ENCODE measurements at regions not wholly inside any gene's neighbourhood (a gene's known extent, or its start where the extent isn't known, plus 50 kb on each side); places are given as distances from the start of the nearest gene placed in this dataset.

DNA sequence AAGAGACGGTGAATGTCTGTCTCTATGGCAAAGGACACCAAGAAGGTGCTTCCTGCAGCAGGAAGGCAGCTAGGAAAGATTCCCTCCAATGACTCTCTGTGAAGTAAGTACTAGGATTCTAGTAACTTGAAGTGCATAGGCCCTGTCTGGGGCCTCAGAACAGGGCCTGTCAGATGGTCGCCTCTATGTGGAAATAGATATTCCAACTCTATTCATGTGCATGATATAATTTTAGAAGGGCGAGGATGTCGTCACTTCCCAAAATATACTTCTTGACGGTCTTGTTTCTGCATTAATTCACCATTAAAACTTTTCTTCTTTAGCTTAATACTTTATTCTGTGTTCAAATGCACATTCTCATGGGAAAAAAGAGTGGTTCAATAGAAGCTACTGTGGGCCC lies 167.0 kb downstream of the TLE3 start:
- DNase-seq, result no peak

DNA sequence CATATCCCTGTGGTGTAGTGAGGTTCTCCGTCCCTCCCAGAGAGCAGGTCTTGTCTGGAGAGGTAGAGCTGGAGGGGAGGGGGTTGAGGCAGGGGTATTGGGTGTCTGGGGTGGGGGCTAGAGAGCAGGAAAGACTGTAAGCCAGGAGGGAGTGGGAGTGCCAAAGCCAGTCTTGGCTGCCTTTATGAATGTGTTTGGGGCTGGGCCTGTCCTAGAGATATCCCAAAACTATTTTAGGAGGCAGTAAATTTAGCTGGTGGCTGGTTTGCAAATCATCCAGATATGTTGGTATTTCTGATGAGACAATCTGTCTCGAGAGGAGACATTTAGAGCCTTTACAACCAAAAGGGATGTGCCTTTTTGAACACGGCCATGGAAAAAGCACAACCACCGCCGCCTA lies 166.6 kb downstream of the TLE3 start:
- DNase-seq, result no peak

DNA sequence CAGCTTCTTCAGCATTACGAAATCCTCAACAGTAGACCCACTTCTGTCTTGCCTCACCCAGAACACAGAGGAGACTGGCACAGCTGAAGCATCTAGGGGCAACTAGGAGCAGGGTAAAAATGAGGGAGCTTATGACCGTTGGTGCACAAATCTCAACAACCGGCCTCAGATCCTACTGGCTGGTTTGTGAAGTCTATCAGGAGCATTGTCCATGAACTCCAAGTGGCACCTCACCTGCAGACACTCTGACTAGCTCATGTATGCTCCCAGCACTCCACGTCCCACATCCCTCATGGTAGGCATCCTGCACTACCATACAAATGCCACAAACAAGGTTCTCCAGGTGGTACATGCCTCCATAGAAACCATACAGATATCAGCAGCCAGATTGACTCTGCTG lies 163.1 kb downstream of the TLE3 start:
- DNase-seq, result no peak

DNA sequence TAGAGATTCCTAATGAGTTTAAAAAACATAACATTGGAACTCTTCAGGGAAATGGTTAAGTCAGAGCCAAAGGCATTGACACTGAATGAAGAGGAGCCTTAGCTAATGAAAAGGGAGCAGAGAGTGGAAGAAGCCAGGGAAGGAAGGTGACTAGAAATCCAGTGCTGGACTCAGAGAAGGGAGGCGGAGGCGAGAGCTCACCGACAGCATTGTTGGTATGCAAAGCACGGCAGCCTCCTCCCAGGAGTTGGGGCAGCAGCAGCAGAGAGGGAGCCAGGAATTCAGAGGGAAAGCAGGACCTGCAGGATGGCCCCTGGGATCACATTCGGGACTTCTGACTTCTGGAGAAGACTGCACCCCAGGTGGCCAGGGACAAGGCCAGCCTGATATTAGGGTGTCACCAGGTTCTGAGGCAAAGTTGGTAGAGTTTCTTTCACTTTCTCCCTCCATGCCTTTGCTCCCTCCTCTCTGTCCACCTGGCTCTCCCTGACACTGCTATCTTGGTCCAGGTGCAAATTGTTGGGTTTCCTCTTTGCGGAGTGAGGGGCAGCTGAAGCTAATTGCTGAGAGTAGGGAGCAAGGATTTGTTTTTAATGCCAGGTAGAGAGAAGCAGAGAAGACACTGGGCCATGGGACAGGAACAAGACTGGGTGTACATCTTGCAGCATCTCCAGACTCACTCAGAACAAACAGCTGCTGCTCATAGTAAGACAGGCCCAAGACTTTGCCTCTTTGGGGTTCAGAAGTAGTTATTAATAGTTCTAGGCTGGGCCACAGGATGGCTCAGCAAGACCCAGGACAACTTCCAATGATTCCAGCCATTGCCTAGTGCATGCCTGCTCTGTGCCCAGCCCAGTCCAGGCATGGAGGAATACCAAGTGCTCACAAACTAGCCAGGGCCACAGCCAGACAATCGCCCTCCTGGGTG lies 157.9 kb downstream of the TLE3 start:
- DNase-seq, result no peak

DNA sequence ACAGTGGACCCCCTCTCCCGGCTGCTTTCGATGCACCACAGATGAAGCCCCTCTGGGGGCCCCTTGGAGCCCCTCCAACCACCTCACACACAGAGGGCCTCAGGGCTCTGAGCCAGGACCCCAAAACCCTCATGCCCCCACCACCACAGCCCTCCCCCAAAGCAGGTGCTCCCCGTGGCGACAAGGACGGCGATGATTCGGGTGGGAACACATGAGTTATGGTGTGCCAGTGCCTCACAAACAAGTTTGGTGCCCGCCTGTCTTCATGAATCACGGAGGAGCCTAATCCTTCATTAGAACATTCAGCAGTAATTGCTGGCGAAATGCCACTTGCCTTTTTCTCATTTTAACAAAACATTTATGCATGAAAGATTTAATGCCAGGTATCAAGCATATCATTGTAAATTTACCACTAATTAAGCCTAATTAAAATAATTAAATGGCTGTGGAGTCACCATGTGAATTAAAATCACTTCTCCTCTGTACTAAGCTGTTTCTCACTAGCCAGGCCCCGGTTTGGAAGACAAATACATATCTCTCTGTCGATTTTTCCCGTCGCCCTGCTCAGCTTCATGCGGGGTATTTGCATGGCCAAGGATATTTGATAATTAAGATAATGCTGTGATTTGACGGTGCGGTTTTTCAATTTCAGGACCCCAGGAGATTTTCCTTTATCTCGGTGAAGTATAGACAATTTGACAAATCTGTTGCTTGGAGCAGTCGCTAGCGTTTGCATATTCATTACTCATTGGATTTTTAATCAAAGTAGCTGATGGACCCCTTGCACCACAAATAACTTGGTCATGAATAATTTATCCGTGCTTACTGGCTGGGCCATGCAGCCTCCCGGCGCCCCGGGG lies 157.0 kb downstream of the TLE3 start:
- no peak for DNase-seq

DNA sequence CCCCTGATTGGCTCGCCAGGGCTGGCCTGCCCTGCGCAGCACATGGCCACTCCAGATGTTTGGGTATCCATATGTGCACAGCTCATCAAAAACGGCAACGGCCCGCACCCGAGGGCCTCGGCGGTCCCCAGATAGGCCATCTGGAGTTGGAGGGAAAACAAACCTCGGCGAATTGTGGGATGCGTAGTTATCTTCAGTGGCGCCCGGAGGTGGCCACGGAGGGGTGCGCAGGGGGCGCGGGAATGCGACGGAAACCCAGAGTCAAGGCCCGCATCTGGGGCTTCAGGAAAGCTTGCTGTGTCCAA lies 156.5 kb downstream of the TLE3 start:
- DNase-seq, result no peak

DNA sequence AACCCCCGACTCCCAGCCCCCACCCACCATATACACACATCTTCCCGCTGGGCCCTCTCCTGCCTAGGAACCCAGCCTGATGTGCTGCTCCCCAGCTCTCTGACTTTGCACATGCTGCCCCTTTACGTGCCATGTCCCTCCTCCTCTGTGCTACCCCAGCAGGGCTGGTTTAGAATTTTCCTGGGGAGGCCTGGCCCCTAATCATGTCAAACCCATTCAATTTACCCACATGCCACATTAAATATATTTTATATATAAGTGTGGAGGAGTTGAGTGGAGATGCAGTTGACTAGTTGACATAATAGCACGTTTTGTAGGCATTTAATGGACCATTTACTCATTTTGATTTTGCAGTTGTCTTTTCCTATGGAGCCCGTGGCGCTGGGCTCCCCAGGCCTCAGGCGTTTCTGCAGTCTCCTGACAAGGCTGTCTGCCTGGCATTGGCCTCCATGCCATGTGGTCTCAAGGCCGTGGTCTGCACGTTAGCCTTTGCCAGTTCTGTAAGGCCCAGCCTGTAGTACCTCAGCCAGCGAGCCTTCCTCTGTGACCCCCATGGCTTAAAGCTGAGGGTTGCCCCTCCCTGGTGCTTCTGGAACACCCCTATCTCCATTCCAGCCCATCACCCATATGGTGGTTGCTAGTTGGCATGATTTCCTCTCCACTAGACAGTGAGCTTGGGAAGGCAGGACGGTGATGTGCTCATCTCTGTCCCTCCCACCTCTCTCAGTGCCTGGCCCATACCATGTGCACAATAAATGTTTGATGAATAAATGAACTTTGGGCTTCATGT lies 155.8 kb downstream of the TLE3 start:
- DNase-seq, result no peak

DNA sequence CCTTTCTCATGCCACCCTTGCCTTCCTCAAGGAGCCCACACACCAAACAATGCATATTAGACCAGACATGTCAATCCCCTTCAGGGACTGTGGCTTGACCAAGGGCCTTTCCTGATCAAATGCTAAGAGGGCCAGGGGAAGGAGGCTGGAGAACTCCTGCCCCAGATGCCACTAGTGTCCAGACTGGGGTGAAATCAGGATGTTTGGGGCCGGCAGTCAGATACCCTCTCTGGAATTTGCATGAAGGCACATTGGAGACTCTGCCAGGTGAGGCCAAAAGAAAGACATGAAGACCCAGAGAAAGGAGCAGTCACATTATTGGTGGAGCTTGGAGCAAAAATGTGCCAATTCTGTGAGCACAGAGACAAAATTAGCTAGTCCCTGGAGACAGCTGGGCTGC lies 154.1 kb downstream of the TLE3 start:
- no peak for DNase-seq

DNA sequence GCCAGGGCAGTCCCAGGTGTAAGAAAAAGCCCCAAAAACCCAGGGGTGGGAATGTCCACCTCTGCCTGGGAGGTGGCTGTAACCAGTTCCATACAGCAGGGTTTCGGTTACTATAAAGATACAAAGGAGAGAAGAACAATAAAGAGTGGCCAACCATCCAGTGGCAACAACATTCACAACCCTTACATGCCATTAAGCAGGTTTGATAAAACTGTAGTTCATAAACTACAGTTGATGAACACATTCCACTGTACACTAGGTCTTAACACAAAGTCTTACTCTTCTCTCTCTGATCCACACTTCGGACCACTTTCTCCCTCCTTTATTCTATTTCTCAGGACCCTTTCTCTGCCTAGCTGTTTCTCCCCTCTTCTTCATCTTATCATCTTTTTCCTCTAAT lies 152.0 kb downstream of the TLE3 start:
- no peak for DNase-seq

DNA sequence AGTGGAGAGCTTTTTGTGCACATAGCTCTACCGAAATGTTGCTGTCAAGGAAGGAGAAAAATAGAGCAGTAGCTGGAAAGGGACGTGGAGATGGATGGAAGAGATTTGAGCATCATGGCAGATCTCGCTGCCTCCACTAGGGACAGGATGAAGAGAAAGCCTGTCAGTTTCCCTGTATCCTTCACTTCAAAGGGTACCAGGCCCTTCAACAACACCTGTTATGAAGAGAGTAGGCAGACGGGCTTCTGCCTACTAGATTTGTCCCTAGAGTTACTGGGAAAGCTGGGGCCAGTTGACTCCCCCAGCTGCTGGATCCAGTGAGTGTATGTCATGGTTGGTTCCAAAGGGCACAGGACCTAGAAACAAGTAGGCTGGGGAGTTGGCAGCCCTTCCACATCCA lies 150.8 kb downstream of the TLE3 start:
- no peak for DNase-seq

DNA sequence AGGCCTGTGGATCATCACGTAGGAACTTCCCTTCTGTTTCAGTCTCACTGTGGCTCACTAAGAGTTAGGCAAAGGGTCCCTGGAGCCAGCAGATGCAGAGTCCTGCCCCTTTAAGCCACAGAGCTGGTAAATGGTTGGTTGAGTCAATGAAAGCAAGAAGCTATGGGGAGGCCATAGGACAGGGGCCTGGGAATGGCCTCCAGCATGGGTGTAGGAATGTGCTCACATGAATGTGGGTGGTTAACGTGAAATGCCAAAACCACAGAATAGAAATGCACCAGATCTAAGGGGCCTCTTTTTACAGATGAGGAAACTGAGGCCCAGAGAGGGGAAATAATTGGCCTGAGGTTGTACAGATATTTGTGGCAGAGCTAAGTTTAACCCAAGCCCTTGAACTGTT lies 150.3 kb downstream of the TLE3 start:
- DNase-seq, result no peak

DNA sequence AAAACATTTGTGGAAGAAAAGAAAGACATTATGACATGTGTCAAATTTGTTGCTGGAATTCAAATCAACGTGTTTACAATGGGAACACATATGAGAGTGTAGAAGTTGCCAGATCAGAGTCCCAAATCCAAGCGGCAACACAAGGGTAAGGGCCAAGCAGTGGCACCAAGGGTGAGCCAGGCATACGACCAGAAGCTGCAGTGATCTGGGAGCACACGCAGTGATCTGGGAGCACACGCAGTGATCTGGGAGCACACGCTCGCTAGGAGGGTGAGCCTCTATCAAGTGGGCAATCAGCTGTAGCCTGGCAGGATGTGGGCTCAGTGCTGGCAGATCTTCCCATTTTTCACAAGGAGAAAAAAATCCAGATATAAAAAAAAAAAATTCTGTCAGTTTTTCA lies 148.2 kb downstream of the TLE3 start:
- DNase-seq, result no peak

DNA sequence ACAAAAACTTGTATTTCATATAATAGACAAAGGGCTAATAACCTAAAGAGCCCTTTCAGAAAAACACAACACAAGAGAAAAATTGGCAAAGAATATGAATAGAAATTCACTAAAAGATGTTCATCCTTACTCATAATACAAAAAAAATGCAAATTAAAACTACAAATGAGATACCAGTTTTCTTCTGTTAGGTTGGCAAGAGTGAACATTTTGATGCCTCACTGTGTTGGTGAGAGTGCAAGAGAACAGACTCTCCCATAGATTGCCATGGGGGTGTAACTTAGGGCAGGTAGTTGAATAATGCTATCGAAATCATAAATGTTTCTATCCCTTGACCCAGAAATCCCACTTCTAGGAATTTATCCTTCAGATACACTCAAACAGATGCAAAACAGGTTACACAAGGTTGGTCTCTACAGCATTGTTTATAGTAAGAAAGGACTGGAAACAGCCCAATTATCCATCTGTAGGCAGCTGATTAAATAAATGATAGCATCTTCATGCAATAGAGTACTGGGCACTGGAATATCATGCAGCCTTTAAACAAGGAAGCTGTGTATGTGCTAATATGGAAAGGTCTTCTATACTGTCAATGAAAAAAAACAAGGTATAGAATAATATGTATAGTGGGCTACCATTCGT lies 146.3 kb downstream of the TLE3 start:
- DNase-seq, result peak; percentile 3

DNA sequence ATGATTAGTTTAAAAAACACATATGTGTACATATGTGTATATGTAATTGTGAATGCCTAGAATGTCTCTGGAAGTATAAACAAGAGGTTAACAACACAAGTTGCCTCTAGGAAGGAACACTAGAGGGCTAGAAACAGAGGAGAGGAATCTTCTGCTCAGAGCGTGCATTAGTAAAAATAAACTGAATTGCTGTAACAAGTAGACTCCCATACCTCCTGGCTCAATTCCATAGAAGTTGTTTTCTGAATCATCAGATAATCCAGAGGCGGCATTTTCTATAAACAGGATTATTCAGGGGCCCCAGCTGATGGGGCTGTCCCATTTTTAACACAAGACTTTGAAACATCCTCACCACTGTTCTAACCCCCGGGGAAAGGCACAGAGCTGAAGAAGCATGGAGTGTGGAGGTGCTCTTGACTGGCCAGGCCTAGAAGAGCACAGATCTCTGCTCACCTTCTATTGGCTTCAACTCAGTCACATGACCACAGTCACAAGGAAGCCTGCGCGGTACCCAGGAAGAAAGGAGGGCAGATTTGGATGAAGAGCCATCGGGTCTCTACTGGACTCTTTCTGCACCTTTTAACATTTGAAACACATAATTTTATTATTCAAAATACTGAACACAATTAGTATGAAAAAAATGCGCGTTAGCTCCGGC lies 145.7 kb downstream of the TLE3 start:
- DNase-seq, result no peak

DNA sequence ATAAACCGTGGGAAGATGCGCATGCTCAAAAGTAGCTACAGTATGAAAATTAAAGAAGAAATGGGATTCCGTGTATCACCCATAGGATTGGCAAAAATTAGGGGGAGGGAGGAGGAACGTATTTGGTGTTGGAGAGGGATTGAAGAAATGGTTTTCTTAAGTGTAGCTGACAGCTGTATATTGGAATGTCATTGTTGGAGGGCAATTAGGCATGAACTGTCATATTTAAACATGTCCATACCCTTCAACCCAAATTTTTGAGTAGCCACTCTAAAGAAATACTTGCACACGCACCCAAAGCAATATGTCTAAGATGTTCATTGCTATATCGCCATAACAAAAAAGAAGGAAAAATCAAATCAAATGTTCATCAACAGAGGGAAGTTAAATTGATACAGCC lies 144.7 kb downstream of the TLE3 start:
- no peak for DNase-seq

DNA sequence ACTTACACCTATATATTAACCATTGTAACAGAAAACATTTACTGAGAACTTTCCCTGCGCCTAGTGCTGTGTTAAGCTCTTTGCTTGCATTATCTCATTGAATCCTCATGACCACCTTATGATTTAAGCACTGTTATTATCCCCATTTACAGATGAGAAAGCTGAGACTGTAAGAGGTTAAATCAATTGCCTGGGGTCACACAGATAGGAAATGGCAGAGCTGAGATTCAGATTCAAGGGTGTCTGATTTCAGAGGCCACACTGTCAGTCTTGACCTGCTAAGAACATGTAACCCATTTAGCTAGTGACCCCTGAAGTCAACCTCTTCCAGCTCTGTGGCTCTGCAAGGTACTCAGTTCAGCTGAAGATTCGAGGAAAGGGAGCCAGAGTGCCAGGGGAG lies 143.9 kb downstream of the TLE3 start:
- DNase-seq, result no peak

DNA sequence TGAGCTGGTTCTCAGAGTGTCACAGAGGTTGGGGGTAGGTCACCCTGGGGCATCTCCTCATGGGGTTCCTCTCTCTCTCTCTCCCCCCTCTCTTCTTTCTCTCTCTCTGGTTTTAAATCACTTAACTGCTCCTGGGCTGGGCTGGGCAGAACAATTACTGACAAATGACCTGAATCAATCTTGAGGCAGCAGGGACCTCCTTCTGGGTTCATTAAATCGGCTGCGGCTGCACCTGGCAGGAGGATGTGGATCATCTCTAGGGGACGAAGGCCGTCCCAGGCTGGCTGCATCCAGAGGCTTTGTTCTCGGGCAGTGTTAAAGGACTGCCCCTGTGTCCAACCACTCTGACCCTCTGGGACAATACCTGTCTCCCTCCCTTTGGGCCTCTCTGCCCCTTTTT lies 143.1 kb downstream of the TLE3 start:
- DNase-seq, result no peak

DNA sequence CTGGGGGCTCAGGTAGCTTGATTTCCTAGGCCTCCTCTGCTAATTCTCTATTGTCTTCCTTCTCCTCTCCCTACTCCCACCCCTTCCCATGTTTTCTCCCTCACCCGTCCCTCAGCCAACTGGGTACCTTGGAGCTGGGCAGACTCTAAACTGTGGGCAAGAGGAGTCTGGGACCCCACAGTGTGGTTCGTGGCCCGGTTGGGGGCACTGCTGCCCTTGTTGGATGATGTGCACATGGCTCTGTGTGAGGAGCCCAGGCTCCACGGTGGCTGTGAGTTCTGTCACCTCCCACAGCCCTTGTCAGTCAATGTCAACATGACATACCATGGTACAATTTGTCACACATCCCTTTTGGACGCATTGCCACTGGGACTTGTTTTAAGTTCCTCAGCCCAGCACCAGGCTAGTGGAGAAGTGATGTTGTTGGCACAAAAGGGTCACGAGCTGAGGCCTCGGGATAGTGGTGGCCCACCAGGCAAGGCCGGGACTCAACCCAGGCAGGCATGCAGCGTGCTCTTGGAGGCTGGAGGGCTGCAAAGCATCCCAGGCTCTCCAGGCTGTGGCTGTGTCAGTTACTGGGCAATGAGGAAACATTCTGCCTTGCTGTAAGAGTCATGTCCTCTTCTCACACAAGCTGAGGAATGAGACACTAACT lies 142.3 kb downstream of the TLE3 start:
- no peak for DNase-seq

DNA sequence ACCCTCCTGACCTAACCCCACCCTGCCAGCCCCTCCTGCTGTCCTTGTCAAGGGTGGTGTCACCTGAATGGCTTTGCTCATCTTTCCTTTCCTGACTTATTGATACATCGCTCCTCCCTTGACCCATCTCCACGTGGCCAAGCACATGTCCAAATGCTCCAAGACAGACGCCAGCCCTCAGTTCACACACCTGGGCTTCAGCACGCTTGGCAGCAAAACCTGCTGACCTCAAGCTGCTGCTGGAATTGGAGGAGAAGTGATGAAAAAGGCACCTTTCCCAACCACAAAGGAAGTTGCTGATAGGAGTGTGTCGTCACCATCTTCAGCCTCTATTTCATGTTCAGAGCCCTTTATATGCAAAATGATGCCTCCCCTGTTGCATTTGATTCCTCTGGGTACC lies 141.3 kb downstream of the TLE3 start:
- no peak for DNase-seq

DNA sequence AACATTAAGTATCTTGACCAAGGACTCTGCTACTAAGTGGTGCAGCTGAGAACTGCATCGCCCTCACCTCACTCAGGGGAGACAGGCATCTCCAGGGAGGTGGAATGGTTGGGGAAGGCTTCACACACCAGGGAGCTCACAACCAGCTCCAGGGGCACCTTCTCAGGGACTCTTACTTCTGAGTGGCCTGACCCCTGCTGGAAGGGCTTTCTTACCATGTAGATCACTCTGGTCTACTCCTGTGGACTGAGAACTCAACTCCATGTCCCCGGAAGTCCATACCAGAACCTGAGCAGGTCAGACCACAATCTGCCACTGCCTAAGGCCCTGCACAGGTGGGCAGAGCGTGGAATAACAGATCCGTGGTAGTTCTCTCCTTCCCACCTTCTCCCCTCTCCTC lies 140.5 kb downstream of the TLE3 start:
- DNase-seq, result no peak

DNA sequence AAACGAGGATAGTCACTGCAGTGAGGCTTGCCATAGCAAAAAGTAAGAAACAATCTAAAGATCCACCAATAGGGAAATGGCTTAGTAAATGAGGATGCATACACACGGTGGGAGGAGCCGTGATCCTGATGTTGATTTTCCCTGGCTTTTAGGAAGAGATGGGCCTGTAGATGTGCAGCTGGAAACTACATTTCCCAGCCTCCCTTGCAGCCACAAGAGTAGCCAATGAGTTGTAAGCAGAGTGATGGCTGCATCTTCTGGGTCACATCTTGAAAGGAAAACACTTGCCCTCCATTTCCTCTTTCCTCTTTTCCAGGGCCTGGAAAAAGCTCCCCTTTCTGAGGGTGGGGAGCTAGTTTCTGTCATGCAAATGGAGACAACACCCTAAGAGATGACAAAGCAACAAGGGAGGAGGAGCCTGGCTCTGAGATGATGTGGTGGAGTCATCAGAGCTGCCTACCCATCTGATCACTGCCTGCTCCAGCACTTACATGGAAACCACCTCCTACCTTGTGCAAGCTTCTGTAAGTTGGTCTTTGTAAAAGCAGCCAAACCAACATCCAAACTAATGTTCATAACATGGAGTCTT lies 139.1 kb downstream of the TLE3 start:
- DNase-seq, result no peak

DNA sequence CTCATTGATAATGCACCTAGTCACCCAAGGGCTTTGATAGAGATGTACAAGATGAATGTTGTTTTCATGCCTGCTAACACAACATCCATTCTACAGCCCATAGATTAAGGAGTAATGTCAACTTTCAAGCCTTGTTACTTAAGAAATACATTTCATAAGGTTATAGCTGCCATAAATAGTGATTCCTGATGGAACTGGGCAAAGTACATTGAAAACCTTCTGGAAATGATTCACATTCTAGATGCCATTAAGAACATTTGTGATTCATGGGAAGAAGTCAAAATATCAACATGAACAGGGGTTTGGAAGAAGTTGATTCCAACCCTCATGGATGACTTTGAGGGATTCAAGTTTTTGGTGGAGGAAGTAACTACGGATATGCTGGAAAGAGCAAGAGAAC lies 135.2 kb downstream of the TLE3 start:
- no peak for DNase-seq

Measured in DMS153 (cell line).